Fibroblast of villous mesenchyme (primary cell): ENCODE measurements at regions not wholly inside any gene's neighbourhood (a gene's known extent, or its start where the extent isn't known, plus 50 kb on each side); places are given as distances from the start of the nearest gene placed in this dataset.
"Not testable (repeated sequence)": the region's sequence is repeated elsewhere in the genome, so short reads cannot be mapped to it uniquely, and the experiment has no call there.

Experiments used
- DNase-seq: peaks from one replicate; pipeline ENCODE4 v3.0.0-alpha.2; 2010; ENCODE audit warnings: low read depth
- H3K4me3 ChIP-seq: 2 replicates; pipeline ENCODE4 v1.5.1; 2011; ENCODE audit warnings: low read depth, mild to moderate bottlenecking, low read length
- CTCF ChIP-seq: IDR thresholded peaks from 2 replicates; pipeline ENCODE4 v1.5.1; 2012; ENCODE audit warnings: low read depth, mild to moderate bottlenecking, low read length; ENCODE audit not compliant: insufficient read depth

- DNase-seq, result no peak
- H3K4me3 ChIP-seq, result no peak overlapping the region
- no peak for TF ChIP-seq CTCF
These were observed 116.4 kb upstream of the SGK1 start for GRCh38 chr6:134434019-134434942.

- TF ChIP-seq CTCF, result no peak
- no peak overlapping the region for H3K4me3 ChIP-seq
These were observed 114.1 kb upstream of the SGK1 start for GRCh38 chr6:134432036-134432435.

GRCh38 chr6:134431421-134431859 lies 113.5 kb upstream of the SGK1 start:
- TF ChIP-seq CTCF, result no peak
- no peak for DNase-seq
- H3K4me3 ChIP-seq, result no peak overlapping the region

More at GRCh38 chr6:134432036-134432435, 114.1 kb upstream of the SGK1 start:
- no peak for DNase-seq

- no peak for DNase-seq
- no peak for TF ChIP-seq CTCF
- H3K4me3 ChIP-seq, result no peak overlapping the region
These were observed 112.0 kb upstream of the SGK1 start for GRCh38 chr6:134429861-134430380.

GRCh38 chr6:134427721-134428120 lies 109.8 kb upstream of the SGK1 start:
- no peak for TF ChIP-seq CTCF
- H3K4me3 ChIP-seq, result no peak overlapping the region
- DNase-seq, result no peak

- H3K4me3 ChIP-seq, result no peak overlapping the region
- TF ChIP-seq CTCF, result no peak
- no peak for DNase-seq
These were observed 108.7 kb upstream of the SGK1 start for GRCh38 chr6:134426623-134427022.

- not testable (repeated sequence) for DNase-seq, H3K4me3 ChIP-seq
These were observed 108.0 kb upstream of the SGK1 start for GRCh38 chr6:134425917-134426316.
